DMS 273 treated with DMSO at 0.1 percent for 48 hours (cell line): ENCODE measurements at regions not wholly inside any gene's neighbourhood (a gene's known extent, or its start where the extent isn't known, plus 50 kb on each side); places are given as distances from the start of the nearest gene placed in this dataset.

Source experiments
- DNase-seq: peaks from one replicate; lab custom pipeline; 2025; lab: John Stamatoyannopoulos, UW

DNA sequence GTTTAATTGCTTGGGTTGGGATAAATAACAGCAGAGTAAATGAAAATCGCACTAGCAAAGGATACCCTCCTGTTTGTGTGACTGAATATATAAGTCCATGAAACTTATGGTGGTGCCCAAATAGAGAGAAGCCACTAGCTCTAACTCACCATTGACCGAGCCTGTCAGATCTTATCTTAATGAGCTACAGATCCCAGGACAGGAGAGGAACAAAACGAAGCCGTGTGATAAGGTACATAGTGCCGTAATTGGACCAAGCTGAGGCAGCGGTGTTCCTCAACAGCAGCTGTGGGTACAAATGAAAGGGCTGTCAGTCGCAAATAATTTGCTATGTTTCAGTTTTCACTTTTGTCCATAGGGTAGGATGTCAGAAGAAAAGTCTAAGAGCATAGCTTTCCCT is 276.1 kb downstream of the PTBP2 start:
- DNase-seq: no peak

DNA sequence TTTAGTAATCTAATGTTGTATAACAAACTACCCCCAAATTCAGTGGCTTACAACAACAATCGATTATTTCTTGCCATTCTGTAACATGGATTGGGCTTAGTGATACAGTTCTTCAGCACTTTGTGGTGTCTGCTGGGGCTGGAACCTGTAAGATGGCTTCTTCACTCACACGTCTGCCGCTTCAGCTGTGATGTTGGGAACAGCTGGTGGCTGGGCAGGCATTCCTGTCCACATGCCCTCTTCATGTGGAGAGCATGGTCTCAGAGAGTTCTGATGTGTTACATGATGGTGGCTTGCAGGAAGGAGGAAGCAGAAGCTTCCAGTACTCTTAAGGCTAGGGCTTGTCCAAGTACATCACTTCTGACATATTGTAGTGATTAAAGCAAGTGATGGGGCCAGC is 276.9 kb downstream of the PTBP2 start:
- no peak for DNase-seq

DNA sequence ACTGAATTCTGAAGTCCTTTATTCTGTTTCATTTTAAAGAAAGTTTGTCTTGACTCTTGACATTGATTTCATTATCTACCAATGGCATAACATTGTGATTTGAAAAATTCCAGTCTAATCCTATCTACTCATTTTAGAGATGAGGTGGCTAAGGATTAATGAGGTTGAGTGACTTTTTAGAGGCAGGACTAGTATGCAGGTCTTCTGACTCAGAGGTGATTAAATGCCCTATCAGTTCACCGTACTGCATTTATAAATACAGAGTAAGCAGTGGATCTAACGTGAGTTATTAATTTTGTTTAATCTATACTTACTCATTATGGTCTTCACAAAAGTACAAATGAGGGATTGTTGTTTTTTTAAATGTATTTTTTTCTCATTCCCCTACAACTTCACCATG is 277.6 kb downstream of the PTBP2 start:
- no peak for DNase-seq

DNA sequence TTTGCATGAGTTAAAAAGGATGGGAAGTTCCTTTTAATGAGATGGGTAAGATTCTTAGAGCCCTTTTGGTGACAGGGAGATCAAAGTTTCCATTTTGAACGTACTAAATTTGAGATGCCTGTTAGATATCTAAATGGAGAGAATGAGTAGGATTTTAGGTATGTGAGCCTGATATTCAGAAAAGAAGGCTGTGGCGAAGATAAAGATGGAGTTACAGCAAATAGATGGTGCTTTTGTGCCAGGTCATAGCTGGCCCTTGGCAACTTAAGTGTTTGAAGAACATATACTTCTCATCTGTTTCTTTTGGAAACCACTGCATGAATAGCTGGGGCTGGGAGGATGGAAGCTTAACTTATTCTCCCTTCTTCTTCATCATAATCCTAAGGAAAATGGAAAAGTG is 282.5 kb downstream of the PTBP2 start:
- DNase-seq: no peak

DNA sequence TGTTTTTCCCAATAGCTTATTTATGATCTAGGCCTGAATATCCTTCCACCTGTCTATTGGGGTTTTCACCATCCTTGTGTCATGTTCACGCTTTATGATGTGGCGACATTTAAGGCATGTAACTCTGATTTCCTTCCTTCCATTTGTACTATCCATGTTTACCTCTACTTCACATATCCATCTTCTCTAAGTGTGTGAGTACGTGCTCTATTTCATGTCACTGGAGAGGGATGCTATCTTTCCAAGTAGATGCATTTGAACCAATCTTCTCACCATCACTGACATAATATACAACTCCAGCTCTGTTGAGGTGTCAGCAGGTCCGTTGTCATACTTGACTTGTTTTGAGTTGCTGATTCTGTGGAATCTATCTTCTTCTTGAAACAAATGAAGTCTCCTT is 283.2 kb downstream of the PTBP2 start:
- DNase-seq: no peak

- no peak for DNase-seq
These were observed 284.6 kb downstream of the PTBP2 start for GRCh38 chr1:97006044-97006661.

DNA sequence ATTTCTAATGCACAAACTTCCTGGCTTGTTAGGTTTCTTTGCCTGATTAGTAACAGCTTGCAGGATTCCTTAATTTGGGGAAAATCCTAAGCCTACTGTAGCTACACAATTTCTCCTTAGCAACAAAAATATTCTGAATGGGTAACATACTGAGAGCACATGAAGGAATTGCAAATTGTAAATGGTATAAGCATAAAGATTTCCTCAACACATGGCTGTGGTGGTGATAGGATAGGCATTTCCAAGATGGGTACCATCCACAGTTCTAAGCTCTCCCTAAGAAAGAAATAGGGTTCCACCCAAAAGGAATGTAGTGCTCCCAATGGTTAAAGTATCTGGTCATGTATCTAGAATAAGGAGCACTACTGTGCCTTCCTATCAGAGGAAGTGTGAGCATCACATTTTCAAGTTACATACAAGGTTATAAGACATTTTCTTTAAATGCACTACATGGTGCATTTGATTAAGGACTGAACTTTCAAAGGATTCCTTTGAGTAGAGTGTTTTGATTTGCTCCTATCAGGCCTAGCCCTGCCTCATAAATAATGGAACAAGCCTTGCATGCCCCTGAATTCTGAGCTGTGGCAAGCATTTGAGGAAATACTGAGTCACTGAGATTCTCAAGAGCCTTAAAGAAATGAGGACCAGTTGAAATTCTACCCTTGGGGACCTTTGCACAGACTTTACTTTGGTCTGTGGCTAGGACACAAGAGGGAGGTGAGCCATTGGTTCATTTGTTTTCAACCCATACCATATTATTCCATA is 286.4 kb downstream of the PTBP2 start:
- DNase-seq: no peak

- DNase-seq: no peak
These were observed 289.1 kb downstream of the PTBP2 start for GRCh38 chr1:97010566-97011264.

DNA sequence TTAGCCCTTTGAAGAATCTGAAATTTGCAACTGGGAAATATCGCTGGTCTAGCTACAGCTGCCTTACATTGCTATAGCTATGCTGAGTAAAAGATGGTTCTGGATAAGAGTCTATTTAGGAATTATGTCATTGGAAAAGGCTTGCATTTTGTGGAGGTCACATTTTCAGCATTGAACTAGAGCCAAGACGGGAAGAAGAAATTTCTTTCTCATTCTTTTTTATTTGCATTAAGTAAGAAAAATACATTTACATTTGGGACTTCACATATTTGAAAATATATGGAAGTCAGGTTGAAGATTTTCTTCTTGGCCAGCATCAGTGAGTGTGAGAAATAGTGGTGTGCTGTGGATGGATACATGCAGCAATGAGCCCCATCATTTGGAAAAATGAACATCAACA is 291.6 kb downstream of the PTBP2 start:
- DNase-seq: no peak

GRCh38 chr1:97013941-97014340 is 292.4 kb downstream of the PTBP2 start:
- DNase-seq: no peak

DNA sequence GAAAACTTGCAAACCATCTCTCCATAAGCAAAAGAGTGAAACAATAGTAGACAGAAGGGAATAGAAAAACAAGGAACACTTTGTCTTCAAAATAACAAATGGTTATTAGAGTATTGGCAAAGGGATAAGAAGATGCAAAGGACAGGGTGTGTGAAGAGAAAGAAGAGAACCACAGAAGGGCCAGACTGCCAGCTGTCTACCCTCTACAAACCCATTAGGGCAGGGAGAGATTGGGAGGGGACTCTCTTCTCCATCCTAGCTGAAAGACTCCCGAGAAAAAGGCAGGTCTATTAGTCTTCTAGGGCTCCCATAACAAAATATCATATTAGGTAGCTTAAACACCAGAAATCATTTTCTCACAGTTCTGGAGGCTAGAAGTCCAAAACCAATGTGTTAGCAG is 292.8 kb downstream of the PTBP2 start:
- no peak for DNase-seq

DNA sequence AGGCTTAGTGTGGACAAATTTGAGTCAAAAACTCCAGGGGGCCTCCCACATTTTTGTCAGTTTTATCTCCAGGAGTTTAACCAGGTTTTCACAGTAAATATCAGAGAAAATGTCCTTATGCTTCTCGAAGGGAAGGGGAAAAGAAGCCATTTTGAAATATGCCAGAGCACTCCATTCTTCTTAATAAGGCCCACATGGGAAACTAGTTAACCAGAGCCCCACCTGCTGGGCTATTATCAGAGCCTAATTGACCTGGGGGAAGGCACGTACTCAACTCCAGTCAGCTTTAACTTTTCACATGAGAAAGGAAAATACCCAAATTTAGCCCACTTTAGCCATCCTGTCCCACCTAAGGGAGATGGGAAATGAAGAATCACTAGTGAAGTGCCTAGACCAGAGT is 296.3 kb downstream of the PTBP2 start:
- no peak for DNase-seq
